Stimulated activated naive CD8-positive, alpha-beta T cell treated with anti-CD3 and anti-CD28 coated beads, Interleukin-15, Interleukin-2, amounts not matched to agents 100 U/mL and 50 U/mL, for 24 hours (primary cell): ENCODE measurements at regions not wholly inside any gene's neighbourhood (a gene's known extent, or its start where the extent isn't known, plus 50 kb on each side); places are given as distances from the start of the nearest gene placed in this dataset.

ENCODE experiments used
- ATAC-seq: fragments of 150-1000 bp; cut with Tn5 transposase; one replicate; pipeline ENCODE4 v1.10.0; 2021
- DNase-seq: peaks from one replicate; pipeline ENCODE4 v3.0.0; 2021

- ATAC-seq, result peak; percentile 82
Observed at GRCh38 chr6:105651969-105652368, 249.1 kb upstream of the PREP start.

GRCh38 chr6:105650347-105650746 lies 247.5 kb upstream of the PREP start:
- DNase-seq, result no peak
- no peak for ATAC-seq

More at GRCh38 chr6:105651969-105652368, 249.1 kb upstream of the PREP start:
- DNase-seq, result no peak

- no peak for DNase-seq
- no peak for ATAC-seq
Observed at GRCh38 chr6:105649192-105649591, 246.3 kb upstream of the PREP start.

GRCh38 chr6:105648276-105648675 lies 245.4 kb upstream of the PREP start:
- no peak for DNase-seq
- ATAC-seq, result no peak

GRCh38 chr6:105646391-105646867 lies 243.5 kb upstream of the PREP start:
- DNase-seq (peak; percentile 26), ATAC-seq (peak; percentile 93)

- peak; percentile 7 for ATAC-seq
- no peak for DNase-seq
Observed at GRCh38 chr6:105645958-105646357, 243.1 kb upstream of the PREP start.

- no peak for ATAC-seq
- DNase-seq, result no peak
Observed at GRCh38 chr6:105645156-105645555, 242.3 kb upstream of the PREP start.

- no peak for ATAC-seq
- no peak for DNase-seq
Observed at GRCh38 chr6:105644691-105645090, 241.8 kb upstream of the PREP start.

GRCh38 chr6:105644073-105644489 lies 241.2 kb upstream of the PREP start:
- DNase-seq (no peak), ATAC-seq (no peak)

GRCh38 chr6:105642708-105643107 lies 239.8 kb upstream of the PREP start:
- no peak for ATAC-seq

GRCh38 chr6:105641504-105641903 lies 238.6 kb upstream of the PREP start:
- ATAC-seq (no peak), DNase-seq (no peak)

More at GRCh38 chr6:105642708-105643107, 239.8 kb upstream of the PREP start:
- DNase-seq, result no peak

GRCh38 chr6:105639124-105639523 lies 236.2 kb upstream of the PREP start:
- ATAC-seq (no peak), DNase-seq (no peak)

- peak; percentile 55 for ATAC-seq
- no peak for DNase-seq
Observed at GRCh38 chr6:105633814-105634213, 230.9 kb upstream of the PREP start.

- DNase-seq (no peak), ATAC-seq (no peak)
Observed at GRCh38 chr6:105628156-105628860, 225.4 kb upstream of the PREP start.

- no peak for ATAC-seq
- no peak for DNase-seq
Observed at GRCh38 chr6:105626295-105627158, 223.6 kb upstream of the PREP start.

GRCh38 chr6:105624021-105624420 lies 221.1 kb upstream of the PREP start:
- DNase-seq (no peak), ATAC-seq (no peak)

GRCh38 chr6:105622226-105622625 lies 219.3 kb upstream of the PREP start:
- DNase-seq (no peak), ATAC-seq (no peak)

GRCh38 chr6:105621564-105622175 lies 218.8 kb upstream of the PREP start:
- no peak for ATAC-seq

GRCh38 chr6:105620878-105621277 lies 218.0 kb upstream of the PREP start:
- ATAC-seq (peak; percentile 92), DNase-seq (no peak)

More at GRCh38 chr6:105621564-105622175, 218.8 kb upstream of the PREP start:
- no peak for DNase-seq

GRCh38 chr6:105619971-105620741 lies 217.3 kb upstream of the PREP start:
- ATAC-seq (no peak), DNase-seq (no peak)

GRCh38 chr6:105618247-105618646 lies 215.4 kb upstream of the PREP start:
- ATAC-seq, result no peak
- no peak for DNase-seq

- no peak for ATAC-seq
- no peak for DNase-seq
Observed at GRCh38 chr6:105616521-105616920, 213.6 kb upstream of the PREP start.
